ENCODE measurements at regions not wholly inside any gene's neighbourhood (a gene's known extent, or its start where the extent isn't known, plus 50 kb on each side); places are given as distances from the start of the nearest gene placed in this dataset.

DNA sequence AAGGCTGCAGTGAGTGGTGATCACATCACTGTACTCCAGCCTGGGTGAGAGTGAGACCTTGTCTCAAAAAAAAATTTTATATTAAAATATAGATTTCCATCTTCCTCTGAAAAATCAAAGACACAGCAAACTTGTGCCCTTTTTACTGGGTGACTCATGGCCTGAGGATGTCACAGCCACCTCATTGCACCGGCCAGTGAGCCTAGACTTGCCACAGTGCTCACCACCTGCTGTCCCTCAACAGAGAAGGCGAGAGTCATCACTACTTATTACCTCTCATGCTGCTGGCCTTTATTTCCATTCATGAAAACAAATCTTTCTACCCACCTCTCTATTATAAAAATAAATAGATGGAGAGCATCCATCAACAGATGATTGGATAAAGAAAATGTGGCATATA lies 295.8 kb downstream of the PREX1 start:
- TF ChIP-seq TAF1 (IDR thresholded peaks at IDR 0.05; ENCODE audit: borderline replicate concordance, low read depth, low read length) (no peak), POLR2A (IDR thresholded peaks at IDR 0.05; ENCODE audit: low read depth, low read length) (no peak)
